Osteoblast (primary cell): ENCODE measurements at regions not wholly inside any gene's neighbourhood (a gene's known extent, or its start where the extent isn't known, plus 50 kb on each side); places are given as distances from the start of the nearest gene placed in this dataset.

Experiments used
- DNase-seq: peaks from one replicate; pipeline ENCODE4 v3.0.0; 2011; ENCODE audit warnings: low spot score, mixed read lengths; ENCODE audit not compliant: insufficient read length; ENCODE audit errors: missing footprints
- H2AFZ ChIP-seq: 2 replicates; pipeline ENCODE4 v1.6.0; 2011; ENCODE audit warnings: mild to moderate bottlenecking, low read length
- H3K27ac ChIP-seq: 2 replicates; pipeline ENCODE4 v1.5.1; 2011; ENCODE audit warnings: mild to moderate bottlenecking, low read depth, low read length, moderate library complexity
- H3K27me3 ChIP-seq: 2 replicates; pipeline ENCODE4 v1.6.0; 2012; ENCODE audit warnings: mild to moderate bottlenecking, control low read depth, inconsistent platforms, low read length, moderate library complexity; ENCODE audit not compliant: insufficient read depth
- H3K36me3 ChIP-seq: 2 replicates; pipeline ENCODE4 v1.5.1; 2011; ENCODE audit warnings: mild to moderate bottlenecking, low read length, control low read depth, moderate library complexity; ENCODE audit not compliant: insufficient read depth
- H3K4me1 ChIP-seq: 2 replicates; pipeline ENCODE4 v1.5.1; 2011; ENCODE audit warnings: mild to moderate bottlenecking, low read length, control low read depth, moderate library complexity; ENCODE audit not compliant: insufficient read depth
- H3K4me2 ChIP-seq: 2 replicates; pipeline ENCODE4 v1.6.0; 2011; ENCODE audit warnings: mild to moderate bottlenecking, low read length; ENCODE audit not compliant: insufficient read depth
- H3K4me3 ChIP-seq: fragments of 200-600 bp; sonication (generic); 3 replicates; pipeline ENCODE4 v1.5.1; 2012; ENCODE audit warnings: mild to moderate bottlenecking, low read length, inconsistent platforms; ENCODE audit not compliant: insufficient read depth
- H3K79me2 ChIP-seq: 2 replicates; pipeline ENCODE4 v1.6.0; 2012; ENCODE audit warnings: mild to moderate bottlenecking, low read length, control low read depth, inconsistent platforms; ENCODE audit not compliant: insufficient read depth
- H3K9me3 ChIP-seq: 2 replicates; pipeline ENCODE4 v1.5.1; 2011; ENCODE audit warnings: low read depth, low read length, control low read depth
- H4K20me1 ChIP-seq: 2 replicates; pipeline ENCODE4 v1.6.0; 2012; ENCODE audit warnings: mild to moderate bottlenecking, low read length, control low read depth; ENCODE audit not compliant: insufficient read depth
- CTCF ChIP-seq: IDR thresholded peaks from 2 replicates; pipeline ENCODE4 v1.5.1; 2011; ENCODE audit warnings: mild to moderate bottlenecking, low read depth, low read length, moderate library complexity; ENCODE audit errors: extremely low read depth

GRCh38 chr6:119524410-119524809, 174.8 kb upstream of the MAN1A1 start:
- H2AFZ ChIP-seq = no peak overlapping the region
- TF ChIP-seq CTCF = no peak
- no peaks in the 10 kb centered on the region for H3K9me3 ChIP-seq
- no peaks in the 10 kb centered on the region for H3K36me3 ChIP-seq
- DNase-seq = no peak
- no peaks in the 10 kb centered on the region for H4K20me1 ChIP-seq
- no peaks in the 10 kb centered on the region for H3K27me3 ChIP-seq
- H3K27ac ChIP-seq = no peak overlapping the region
- no peak overlapping the region for H3K4me3 ChIP-seq
- no peaks in the 10 kb centered on the region for H3K79me2 ChIP-seq
- H3K4me2 ChIP-seq = no peak overlapping the region
- no peaks in the 10 kb centered on the region for H3K4me1 ChIP-seq

DNA sequence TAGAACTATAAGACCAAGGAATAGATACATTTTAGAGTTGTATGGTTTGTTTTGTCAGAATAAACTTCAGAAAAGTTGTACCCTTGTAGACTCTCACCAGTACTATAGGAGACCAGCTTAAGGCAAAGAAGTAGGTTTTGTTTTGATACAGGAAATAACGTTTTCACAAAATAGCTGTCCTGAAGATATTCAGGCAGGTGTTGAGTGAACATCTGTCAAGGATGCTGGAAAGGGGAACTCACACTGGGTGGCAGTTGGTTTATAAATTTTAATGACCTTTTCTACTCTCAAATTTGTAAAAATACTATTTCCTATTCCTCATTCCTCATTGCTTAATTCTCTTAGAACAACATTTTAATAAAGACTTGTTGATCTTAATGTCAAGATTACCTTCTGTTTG, 174.0 kb upstream of the MAN1A1 start:
- Histone ChIP-seq H3K27ac (no peak overlapping the region), H3K9me3 (no peaks in the 10 kb centered on the region), H3K4me2 (no peak overlapping the region), H4K20me1 (no peaks in the 10 kb centered on the region), H3K79me2 (no peaks in the 10 kb centered on the region), H2AFZ (no peak overlapping the region), H3K4me1 (no peaks in the 10 kb centered on the region), H3K36me3 (no peaks in the 10 kb centered on the region), H3K27me3 (no peaks in the 10 kb centered on the region), H3K4me3 (no peak overlapping the region)
- no peak for TF ChIP-seq CTCF
- DNase-seq = no peak

DNA sequence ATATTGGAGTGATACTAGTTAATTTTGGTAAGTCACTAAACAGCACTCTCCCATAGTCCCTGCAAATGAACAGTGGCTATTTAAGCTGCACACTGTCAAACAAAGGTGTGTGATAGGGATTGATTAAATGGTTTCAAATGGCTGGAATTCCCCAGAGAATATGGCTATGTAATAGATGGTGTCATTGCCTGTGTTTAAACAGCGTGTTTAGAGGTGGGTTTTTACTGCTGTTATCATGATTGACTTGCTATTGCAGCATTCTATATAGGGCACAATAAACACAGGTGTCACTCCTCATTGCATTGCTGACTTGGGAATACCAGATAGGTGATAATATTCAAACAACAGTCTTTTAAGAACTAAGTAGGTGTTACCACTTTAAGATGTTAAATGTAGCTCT, 171.7 kb upstream of the MAN1A1 start:
- Histone ChIP-seq H3K4me3 (no peak overlapping the region), H3K36me3 (no peaks in the 10 kb centered on the region), H3K4me1 (no peaks in the 10 kb centered on the region), H4K20me1 (no peaks in the 10 kb centered on the region), H3K4me2 (no peak overlapping the region), H3K27ac (no peak overlapping the region), H2AFZ (no peak overlapping the region), H3K79me2 (no peaks in the 10 kb centered on the region), H3K9me3 (no peaks in the 10 kb centered on the region), H3K27me3 (no peaks in the 10 kb centered on the region)
- no peak for DNase-seq
- TF ChIP-seq CTCF = no peak

GRCh38 chr6:119517428-119517827, 167.9 kb upstream of the MAN1A1 start:
- Histone ChIP-seq H3K36me3 (no peaks in the 10 kb centered on the region), H2AFZ (no peak overlapping the region), H3K4me2 (no peak overlapping the region), H4K20me1 (no peaks in the 10 kb centered on the region), H3K27ac (no peak overlapping the region), H3K27me3 (no peaks in the 10 kb centered on the region), H3K4me3 (no peak overlapping the region), H3K9me3 (no peaks in the 10 kb centered on the region), H3K4me1 (no peaks in the 10 kb centered on the region), H3K79me2 (no peaks in the 10 kb centered on the region)
- DNase-seq = no peak
- no peak for TF ChIP-seq CTCF
